GM23338 (cell line): ENCODE measurements at regions not wholly inside any gene's neighbourhood (a gene's known extent, or its start where the extent isn't known, plus 50 kb on each side); places are given as distances from the start of the nearest gene placed in this dataset.

Experiments used
- ATAC-seq: fragments of 200-7000 bp; cut with Tn5 transposase; 3 replicates; pipeline ENCODE4 v1.9.1; 2020
- DNase-seq: peaks from one replicate; pipeline ENCODE4 v3.0.0-alpha.2; 2015; ENCODE audit warnings: low spot score
- H2AFZ ChIP-seq: fragments of 200-600 bp; sonication (generic); 2 replicates; pipeline ENCODE4 v1.8.0; 2016; ENCODE audit warnings: antibody characterized with exemption, mild to moderate bottlenecking, moderate library complexity
- H3F3A ChIP-seq: fragments of 200-600 bp; sonication (generic); replicated peaks from 2 replicates; pipeline ENCODE4 v1.8.0; 2017; ENCODE audit warnings: antibody characterized with exemption, mixed run types, low read depth
- H3K27ac ChIP-seq: fragments of 200-600 bp; sonication (generic); 2 replicates; pipeline ENCODE4 v1.6.1; 2016; ENCODE audit warnings: low read depth
- H3K27me3 ChIP-seq: fragments of 200-600 bp; sonication (generic); 2 replicates; pipeline ENCODE4 v1.8.0; 2016; ENCODE audit warnings: mild to moderate bottlenecking, mixed run types, moderate library complexity; ENCODE audit not compliant: insufficient read depth
- H3K36me3 ChIP-seq: fragments of 200-600 bp; sonication (generic); 2 replicates; pipeline ENCODE4 v1.8.0; 2016; ENCODE audit warnings: mild to moderate bottlenecking; ENCODE audit not compliant: insufficient read depth
- H3K4me1 ChIP-seq: fragments of 200-600 bp; sonication (generic); 2 replicates; pipeline ENCODE4 v1.8.0; 2016; ENCODE audit warnings: mild to moderate bottlenecking, moderate library complexity; ENCODE audit not compliant: insufficient read depth
- H3K4me2 ChIP-seq: fragments of 200-600 bp; sonication (generic); 2 replicates; pipeline ENCODE4 v1.7.1; 2017; ENCODE audit warnings: mixed run types
- H3K4me3 ChIP-seq: fragments of 200-600 bp; sonication (generic); 2 replicates; pipeline ENCODE4 v1.6.1; 2016; ENCODE audit warnings: mixed run types
- H3K79me2 ChIP-seq: fragments of 200-600 bp; sonication (generic); replicated peaks from 2 replicates; pipeline ENCODE4 v1.8.0; 2017; ENCODE audit warnings: mild to moderate bottlenecking; ENCODE audit not compliant: insufficient read depth
- H3K9me2 ChIP-seq: fragments of 200-600 bp; sonication (generic); 2 replicates; pipeline ENCODE4 v1.8.0; 2017; ENCODE audit not compliant: insufficient read depth
- H4K20me1 ChIP-seq: fragments of 200-600 bp; sonication (generic); replicated peaks from 2 replicates; pipeline ENCODE4 v1.8.0; 2017; ENCODE audit warnings: mild to moderate bottlenecking; ENCODE audit not compliant: insufficient read depth
- H3K27ac Mint-ChIP-seq: 2 replicates; pipeline ENCODE4 v1.8.0; 2020; ENCODE audit warnings: inconsistent platforms, mild to moderate bottlenecking, moderate library complexity, mixed read lengths
- H3K27me3 Mint-ChIP-seq: 3 replicates; pipeline ENCODE4 v1.8.0; 2022; ENCODE audit warnings: low read depth, mild to moderate bottlenecking, moderate library complexity, mixed read lengths, inconsistent platforms; ENCODE audit not compliant: insufficient read depth, poor library complexity
- H3K36me3 Mint-ChIP-seq: 3 replicates; pipeline ENCODE4 v1.8.0; 2021; ENCODE audit warnings: low read depth, mild to moderate bottlenecking, inconsistent platforms, moderate library complexity, mixed read lengths
- H3K4me1 Mint-ChIP-seq: 3 replicates; pipeline ENCODE4 v1.8.0; 2020; ENCODE audit warnings: mild to moderate bottlenecking, inconsistent platforms, mixed read lengths
- H3K4me3 Mint-ChIP-seq: 3 replicates; pipeline ENCODE4 v1.8.0; 2021; ENCODE audit warnings: moderate library complexity, mild to moderate bottlenecking, inconsistent platforms, mixed read lengths
- H3K9me3 Mint-ChIP-seq: 3 replicates; pipeline ENCODE4 v1.8.0; 2020; ENCODE audit warnings: moderate library complexity, mild to moderate bottlenecking, inconsistent platforms, mixed read lengths
- EZH2 ChIP-seq: fragments of 200-600 bp; sonication (generic); IDR thresholded peaks from one replicate; pipeline ENCODE4 v1.8.0; 2017; ENCODE audit warnings: antibody characterized with exemption, mild to moderate bottlenecking, low read depth; ENCODE audit not compliant: unreplicated experiment
- POLR2AphosphoS5 ChIP-seq: IDR thresholded peaks from 2 replicates; pipeline ENCODE4 v1.6.1; 2016; ENCODE audit warnings: antibody characterized with exemption, low read depth
- STAT1 ChIP-seq: IDR thresholded peaks from one replicate; pipeline ENCODE4 v1.6.1; 2016; ENCODE audit warnings: antibody characterized with exemption; ENCODE audit not compliant: unreplicated experiment
- ZNF114 ChIP-seq: fragments of 250-450 bp; sonication (Bioruptor Pico); IDR thresholded peaks from 2 replicates; pipeline ENCODE4 v1.5.0; 2020; ENCODE audit warnings: mild to moderate bottlenecking, moderate library complexity
- ZNF331 ChIP-seq: fragments of 250-450 bp; sonication (Bioruptor Pico); IDR thresholded peaks from 2 replicates; pipeline ENCODE4 v1.5.0; 2020; ENCODE audit warnings: low read depth, mild to moderate bottlenecking, moderate library complexity
- TF ChIP-seq, protein P1 (sequence below), 2 experiments: fragments of 200-600 bp in 1 of 2; sonication (generic) in 1 of 2; conservative IDR thresholded peaks; 2 replicates each; pipeline versions ENCODE4 v1.5.1 to v1.6.1; 2016 to 2017; ENCODE audit warnings: antibody characterized with exemption in 2 of 2, low read depth in 2 of 2, mild to moderate bottlenecking in 2 of 2, moderate library complexity in 1 of 2
- TF ChIP-seq, protein P2 (sequence below): IDR thresholded peaks from 2 replicates; pipeline ENCODE4 v1.6.1; 2016; ENCODE audit warnings: antibody characterized with exemption
- TF ChIP-seq, protein P3 (sequence below): fragments of 250-450 bp; sonication (Bioruptor Pico); IDR thresholded peaks from 2 replicates; pipeline ENCODE4 v1.5.0; 2020; ENCODE audit warnings: mild to moderate bottlenecking, moderate library complexity

DNA sequence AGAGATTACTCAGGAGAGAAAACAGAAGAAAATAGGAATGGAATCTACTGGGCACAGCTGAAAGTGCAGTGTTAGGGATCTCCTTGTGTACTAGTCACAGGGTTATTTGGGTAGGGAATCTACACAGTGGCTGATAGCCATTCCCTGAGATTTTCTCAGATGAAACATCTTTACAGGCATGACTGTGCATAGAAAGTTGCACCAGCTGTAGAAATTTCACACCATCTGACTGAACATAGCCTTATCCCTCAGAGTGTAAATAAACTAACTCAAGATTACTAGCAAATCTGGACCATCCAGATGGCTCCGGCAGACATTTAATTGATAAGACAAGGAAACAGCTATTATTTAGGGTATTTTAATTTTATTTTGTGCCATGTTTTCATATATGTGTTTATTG is 2053.5 kb upstream of the TENM3 start:
- H3K27ac ChIP-seq, result no peak overlapping the region
- no peaks in the 10 kb centered on the region for H3K36me3 Mint-ChIP-seq

More for the DNA sequence above, 2053.5 kb upstream of the TENM3 start:
- H3K4me1 Mint-ChIP-seq, result no peaks in the 10 kb centered on the region
- Histone ChIP-seq H3K4me3 (no peak overlapping the region), H3K9me2 (no peaks in the 10 kb centered on the region), H3F3A (no peaks in the 10 kb centered on the region), H4K20me1 (no peaks in the 10 kb centered on the region), H3K4me2 (no peak overlapping the region), H3K4me1 (no peaks in the 10 kb centered on the region), H3K27me3 (no peaks in the 10 kb centered on the region), H2AFZ (no peak overlapping the region), H3K79me2 (no peaks in the 10 kb centered on the region), H3K36me3 (no peaks in the 10 kb centered on the region)
- no peak overlapping the region for H3K27ac Mint-ChIP-seq
- no peak for TF ChIP-seq POLR2AphosphoS5
- no peak for TF ChIP-seq EZH2
- no peak for TF ChIP-seq STAT1
- TF ChIP-seq, protein P1, sequence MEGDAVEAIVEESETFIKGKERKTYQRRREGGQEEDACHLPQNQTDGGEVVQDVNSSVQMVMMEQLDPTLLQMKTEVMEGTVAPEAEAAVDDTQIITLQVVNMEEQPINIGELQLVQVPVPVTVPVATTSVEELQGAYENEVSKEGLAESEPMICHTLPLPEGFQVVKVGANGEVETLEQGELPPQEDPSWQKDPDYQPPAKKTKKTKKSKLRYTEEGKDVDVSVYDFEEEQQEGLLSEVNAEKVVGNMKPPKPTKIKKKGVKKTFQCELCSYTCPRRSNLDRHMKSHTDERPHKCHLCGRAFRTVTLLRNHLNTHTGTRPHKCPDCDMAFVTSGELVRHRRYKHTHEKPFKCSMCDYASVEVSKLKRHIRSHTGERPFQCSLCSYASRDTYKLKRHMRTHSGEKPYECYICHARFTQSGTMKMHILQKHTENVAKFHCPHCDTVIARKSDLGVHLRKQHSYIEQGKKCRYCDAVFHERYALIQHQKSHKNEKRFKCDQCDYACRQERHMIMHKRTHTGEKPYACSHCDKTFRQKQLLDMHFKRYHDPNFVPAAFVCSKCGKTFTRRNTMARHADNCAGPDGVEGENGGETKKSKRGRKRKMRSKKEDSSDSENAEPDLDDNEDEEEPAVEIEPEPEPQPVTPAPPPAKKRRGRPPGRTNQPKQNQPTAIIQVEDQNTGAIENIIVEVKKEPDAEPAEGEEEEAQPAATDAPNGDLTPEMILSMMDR (conservative IDR thresholded peaks at IDR 0.05; ENCODE audit: low read depth in 2 of 2), result no peak
- no peak for TF ChIP-seq ZNF331
- TF ChIP-seq, protein P2, sequence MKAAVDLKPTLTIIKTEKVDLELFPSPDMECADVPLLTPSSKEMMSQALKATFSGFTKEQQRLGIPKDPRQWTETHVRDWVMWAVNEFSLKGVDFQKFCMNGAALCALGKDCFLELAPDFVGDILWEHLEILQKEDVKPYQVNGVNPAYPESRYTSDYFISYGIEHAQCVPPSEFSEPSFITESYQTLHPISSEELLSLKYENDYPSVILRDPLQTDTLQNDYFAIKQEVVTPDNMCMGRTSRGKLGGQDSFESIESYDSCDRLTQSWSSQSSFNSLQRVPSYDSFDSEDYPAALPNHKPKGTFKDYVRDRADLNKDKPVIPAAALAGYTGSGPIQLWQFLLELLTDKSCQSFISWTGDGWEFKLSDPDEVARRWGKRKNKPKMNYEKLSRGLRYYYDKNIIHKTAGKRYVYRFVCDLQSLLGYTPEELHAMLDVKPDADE, result no peak
- TF ChIP-seq ZNF114, result no peak
- TF ChIP-seq, protein P3, sequence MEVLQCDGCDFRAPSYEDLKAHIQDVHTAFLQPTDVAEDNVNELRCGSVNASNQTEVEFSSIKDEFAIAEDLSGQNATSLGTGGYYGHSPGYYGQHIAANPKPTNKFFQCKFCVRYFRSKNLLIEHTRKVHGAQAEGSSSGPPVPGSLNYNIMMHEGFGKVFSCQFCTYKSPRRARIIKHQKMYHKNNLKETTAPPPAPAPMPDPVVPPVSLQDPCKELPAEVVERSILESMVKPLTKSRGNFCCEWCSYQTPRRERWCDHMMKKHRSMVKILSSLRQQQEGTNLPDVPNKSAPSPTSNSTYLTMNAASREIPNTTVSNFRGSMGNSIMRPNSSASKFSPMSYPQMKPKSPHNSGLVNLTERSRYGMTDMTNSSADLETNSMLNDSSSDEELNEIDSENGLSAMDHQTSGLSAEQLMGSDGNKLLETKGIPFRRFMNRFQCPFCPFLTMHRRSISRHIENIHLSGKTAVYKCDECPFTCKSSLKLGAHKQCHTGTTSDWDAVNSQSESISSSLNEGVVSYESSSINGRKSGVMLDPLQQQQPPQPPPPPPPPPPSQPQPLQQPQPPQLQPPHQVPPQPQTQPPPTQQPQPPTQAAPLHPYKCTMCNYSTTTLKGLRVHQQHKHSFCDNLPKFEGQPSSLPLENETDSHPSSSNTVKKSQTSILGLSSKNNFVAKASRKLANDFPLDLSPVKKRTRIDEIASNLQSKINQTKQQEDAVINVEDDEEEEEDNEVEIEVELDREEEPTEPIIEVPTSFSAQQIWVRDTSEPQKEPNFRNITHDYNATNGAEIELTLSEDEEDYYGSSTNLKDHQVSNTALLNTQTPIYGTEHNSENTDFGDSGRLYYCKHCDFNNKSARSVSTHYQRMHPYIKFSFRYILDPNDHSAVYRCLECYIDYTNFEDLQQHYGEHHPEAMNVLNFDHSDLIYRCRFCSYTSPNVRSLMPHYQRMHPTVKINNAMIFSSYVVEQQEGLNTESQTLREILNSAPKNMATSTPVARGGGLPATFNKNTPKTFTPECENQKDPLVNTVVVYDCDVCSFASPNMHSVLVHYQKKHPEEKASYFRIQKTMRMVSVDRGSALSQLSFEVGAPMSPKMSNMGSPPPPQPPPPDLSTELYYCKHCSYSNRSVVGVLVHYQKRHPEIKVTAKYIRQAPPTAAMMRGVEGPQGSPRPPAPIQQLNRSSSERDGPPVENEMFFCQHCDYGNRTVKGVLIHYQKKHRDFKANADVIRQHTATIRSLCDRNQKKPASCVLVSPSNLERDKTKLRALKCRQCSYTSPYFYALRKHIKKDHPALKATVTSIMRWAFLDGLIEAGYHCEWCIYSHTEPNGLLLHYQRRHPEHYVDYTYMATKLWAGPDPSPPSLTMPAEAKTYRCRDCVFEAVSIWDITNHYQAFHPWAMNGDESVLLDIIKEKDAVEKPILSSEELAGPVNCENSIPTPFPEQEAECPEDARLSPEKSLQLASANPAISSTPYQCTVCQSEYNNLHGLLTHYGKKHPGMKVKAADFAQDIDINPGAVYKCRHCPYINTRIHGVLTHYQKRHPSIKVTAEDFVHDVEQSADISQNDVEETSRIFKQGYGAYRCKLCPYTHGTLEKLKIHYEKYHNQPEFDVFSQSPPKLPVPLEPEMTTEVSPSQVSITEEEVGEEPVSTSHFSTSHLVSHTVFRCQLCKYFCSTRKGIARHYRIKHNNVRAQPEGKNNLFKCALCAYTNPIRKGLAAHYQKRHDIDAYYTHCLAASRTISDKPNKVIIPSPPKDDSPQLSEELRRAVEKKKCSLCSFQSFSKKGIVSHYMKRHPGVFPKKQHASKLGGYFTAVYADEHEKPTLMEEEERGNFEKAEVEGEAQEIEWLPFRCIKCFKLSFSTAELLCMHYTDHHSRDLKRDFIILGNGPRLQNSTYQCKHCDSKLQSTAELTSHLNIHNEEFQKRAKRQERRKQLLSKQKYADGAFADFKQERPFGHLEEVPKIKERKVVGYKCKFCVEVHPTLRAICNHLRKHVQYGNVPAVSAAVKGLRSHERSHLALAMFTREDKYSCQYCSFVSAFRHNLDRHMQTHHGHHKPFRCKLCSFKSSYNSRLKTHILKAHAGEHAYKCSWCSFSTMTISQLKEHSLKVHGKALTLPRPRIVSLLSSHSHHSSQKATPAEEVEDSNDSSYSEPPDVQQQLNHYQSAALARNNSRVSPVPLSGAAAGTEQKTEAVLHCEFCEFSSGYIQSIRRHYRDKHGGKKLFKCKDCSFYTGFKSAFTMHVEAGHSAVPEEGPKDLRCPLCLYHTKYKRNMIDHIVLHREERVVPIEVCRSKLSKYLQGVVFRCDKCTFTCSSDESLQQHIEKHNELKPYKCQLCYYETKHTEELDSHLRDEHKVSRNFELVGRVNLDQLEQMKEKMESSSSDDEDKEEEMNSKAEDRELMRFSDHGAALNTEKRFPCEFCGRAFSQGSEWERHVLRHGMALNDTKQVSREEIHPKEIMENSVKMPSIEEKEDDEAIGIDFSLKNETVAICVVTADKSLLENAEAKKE (CRISPR knock-in tag), result no peak
- no peak for ATAC-seq
- H3K9me3 Mint-ChIP-seq, result no peaks in the 10 kb centered on the region
- H3K4me3 Mint-ChIP-seq, result no peak overlapping the region
- DNase-seq, result no peak
- H3K27me3 Mint-ChIP-seq, result no peaks in the 10 kb centered on the region
